ENCODE measurements at regions not wholly inside any gene's neighbourhood (a gene's known extent, or its start where the extent isn't known, plus 50 kb on each side); places are given as distances from the start of the nearest gene placed in this dataset.

GRCh38 chr2:239700686-239701345, 300.0 kb upstream of the HDAC4 start:
- DNase-seq: no peak

GRCh38 chr2:239697399-239698164, 296.8 kb upstream of the HDAC4 start:
- DNase-seq: no peak

DNA sequence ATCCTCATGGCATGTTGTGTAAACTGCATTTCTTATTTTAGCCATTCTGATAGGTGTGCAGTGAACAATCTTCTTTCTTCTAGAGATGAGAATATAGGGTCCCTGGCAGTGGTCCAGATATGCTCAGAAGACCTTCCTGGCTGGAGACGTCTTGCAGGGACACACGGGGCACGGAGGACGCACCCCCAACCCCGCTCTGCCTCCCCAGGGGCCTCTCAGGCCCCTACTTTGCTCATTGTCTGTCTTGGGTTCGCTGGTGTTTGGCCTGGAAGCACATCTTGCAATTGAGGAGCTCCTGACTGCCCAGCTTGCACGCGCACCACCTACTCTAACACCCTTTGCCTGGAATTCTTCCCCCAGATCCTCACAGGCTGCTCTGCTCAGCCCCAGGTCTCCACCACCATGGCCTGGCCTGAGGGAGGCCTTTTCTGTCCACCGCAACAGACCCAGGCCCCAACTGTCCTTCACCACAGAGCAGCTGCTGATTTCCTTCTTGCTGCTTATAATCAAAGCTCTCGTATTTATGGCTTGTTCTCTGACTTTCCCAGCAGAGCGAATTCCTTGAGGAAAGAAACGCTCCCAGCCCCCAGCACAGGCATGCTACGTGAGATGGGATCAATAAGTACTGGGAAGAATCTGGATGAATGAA, 295.9 kb upstream of the HDAC4 start:
- no peak for DNase-seq

GRCh38 chr2:239695728-239696240, 295.0 kb upstream of the HDAC4 start:
- no peak for DNase-seq

- DNase-seq: no peak
These were observed 294.4 kb upstream of the HDAC4 start for GRCh38 chr2:239695106-239695727.

- no peak for DNase-seq
These were observed 293.7 kb upstream of the HDAC4 start for GRCh38 chr2:239694487-239694886.

- no peak for DNase-seq
These were observed 293.1 kb upstream of the HDAC4 start for GRCh38 chr2:239693761-239694415.

DNA sequence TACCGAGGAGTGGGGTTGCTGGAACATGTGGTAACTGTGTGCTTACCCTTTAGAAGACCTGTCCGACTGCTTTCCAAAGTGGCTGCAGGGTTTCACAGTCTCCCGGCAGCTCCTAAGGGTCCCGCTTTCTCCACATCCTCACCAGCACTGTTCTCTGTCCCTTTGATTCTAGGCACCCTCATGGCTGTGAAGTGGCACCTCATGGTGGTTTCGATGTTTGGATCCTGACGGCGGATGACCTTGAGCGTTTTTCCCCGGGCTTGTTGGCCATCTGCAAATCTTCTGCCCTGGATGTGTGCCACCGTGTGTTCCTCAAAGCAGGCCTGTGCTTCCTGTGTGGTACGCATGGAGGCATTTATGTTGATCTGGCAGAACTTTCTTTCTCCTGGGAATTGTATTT, 292.5 kb upstream of the HDAC4 start:
- DNase-seq: no peak

- no peak for DNase-seq
These were observed 292.1 kb upstream of the HDAC4 start for GRCh38 chr2:239692919-239693318.

DNA sequence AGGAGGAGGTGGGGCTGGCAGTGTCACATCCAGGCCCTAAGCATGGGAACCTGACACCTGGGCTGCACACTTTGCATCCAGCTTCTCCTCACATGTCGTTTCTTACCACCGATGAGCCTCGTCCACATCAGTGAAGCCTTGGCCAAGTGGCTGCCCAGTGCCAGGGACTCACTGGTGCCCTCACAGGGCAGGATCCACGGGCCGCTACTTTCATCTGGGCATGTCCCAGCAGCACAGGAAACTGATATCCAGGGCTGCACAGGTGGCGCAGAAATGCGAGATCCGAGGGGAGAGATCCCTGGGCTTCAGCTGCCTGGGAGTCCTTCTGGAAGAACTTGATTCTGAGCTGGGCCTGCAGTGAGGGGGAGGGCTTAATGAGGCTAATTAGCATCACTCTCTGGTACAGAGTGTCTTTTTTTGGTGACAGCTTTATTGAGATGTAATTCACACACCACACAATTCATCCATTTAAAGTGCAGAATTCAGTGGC, 291.6 kb upstream of the HDAC4 start:
- DNase-seq: peak; percentile 17

GRCh38 chr2:239691720-239692119, 290.9 kb upstream of the HDAC4 start:
- no peak for DNase-seq

- DNase-seq: no peak
These were observed 290.1 kb upstream of the HDAC4 start for GRCh38 chr2:239690651-239691631.

DNA sequence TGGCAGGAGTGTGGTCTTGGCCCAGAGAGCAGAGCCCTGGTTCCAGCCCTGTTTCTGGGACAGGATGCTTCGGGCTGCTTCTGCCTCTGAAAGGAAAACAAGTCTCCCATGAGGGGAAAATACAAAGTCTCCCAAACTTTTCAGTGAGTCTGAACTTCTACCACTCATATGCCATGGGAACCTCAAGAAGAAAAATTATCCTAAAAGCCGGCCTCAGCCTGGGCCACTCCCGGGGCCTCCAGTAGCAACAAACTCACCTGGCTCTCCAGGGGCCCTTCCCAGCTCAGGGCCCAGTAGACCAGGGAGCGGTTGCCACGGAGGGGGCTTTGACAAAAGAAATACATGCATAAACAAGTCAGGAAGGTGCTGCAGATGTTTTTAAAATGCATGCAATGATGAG, 289.2 kb upstream of the HDAC4 start:
- no peak for DNase-seq

DNA sequence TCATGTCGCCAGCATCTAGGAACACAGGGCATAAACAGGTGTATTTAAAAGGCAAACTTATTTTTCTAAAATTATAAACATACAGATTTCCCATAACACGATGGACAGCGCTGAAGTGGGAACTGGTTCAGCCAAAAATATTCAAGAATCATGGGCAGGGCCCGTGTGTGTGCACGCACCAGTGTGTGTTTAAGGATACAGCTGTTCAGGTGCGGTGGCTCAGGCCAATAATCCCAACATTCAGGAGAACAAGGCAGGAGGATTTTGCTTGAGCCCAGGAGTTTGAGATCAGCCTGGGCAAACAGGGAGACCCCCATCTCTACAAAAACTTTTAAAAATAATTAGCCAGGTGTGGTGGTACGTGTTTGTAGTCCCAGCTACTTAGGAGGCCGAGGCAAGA, 288.6 kb upstream of the HDAC4 start:
- DNase-seq: no peak

GRCh38 chr2:239688840-239689239, 288.0 kb upstream of the HDAC4 start:
- no peak for DNase-seq

DNA sequence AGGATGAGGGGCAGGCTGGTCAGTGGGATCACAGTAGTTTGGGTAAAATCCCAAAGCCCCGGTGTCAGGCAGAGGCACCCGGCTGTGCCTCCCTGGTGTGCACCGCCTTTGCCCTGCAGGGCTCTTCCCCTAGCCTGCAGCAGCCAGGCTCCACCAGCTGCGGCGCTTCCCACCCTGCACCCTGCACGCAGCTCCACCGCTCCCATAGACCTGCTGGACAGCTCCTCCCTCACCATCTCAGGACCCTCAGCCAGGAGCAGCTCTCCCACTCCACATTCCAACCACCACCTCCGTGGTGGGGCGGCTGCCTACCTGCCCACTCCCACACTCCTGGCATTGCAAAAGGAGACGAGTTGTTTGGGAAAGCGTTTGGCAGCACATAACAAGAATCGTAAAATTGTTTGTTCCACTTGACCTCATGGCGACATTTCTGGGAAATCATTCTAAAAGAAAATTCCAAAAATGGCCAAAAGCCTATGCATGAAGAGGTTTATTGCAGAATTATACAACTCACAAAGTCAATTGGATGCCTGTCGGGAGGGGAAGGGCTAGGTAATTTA, 287.4 kb upstream of the HDAC4 start:
- DNase-seq: no peak

GRCh38 chr2:239687441-239687840, 286.6 kb upstream of the HDAC4 start:
- no peak for DNase-seq

- DNase-seq: no peak
These were observed 285.1 kb upstream of the HDAC4 start for GRCh38 chr2:239685965-239686364.

- no peak for DNase-seq
These were observed 284.7 kb upstream of the HDAC4 start for GRCh38 chr2:239685556-239685955.

DNA sequence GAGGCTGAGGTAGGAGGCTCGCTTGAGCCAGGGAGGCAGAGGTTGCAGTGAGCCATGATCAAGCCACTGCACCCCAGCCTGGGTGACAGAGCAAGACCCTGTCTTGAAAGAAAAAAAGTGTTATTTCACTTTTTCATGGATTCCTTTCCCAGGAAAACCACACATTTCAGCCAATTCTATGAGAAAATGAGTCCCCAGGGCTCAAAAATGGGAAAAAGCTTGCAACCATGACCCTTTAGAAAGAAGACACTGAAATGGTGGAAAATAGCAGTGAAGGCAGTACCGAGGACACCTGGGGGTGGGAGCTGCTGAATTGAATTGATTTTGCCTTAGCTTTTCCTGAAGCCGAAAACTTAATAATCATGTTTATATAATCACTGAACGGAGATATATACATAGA, 284.2 kb upstream of the HDAC4 start:
- no peak for DNase-seq

DNA sequence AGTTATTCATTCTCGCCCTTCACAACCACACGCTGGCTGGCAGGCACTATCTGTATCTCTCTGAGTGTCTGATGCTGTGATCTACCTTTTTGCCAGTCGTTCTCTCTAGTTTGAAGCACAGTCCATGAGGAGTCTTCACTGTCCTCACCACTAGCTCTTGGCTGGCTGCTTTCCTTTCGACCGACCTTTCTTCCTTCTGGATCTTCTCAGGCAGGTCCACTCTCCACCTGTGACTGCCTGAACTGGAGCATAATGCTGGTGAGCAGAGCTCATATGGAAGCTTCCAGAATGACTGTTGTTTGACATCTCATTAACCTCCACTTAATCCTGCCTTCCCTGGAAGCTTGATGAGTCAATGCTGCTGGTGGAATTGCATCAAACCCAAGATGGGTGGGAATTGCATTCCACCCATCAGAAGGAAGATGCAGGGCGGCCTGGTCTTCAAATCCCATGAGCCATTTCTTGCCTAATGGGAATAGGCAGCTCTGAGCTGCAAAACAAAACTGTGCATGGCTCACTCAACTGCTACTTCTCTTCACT, 283.5 kb upstream of the HDAC4 start:
- no peak for DNase-seq
